ENCODE measurements at regions not wholly inside any gene's neighbourhood (a gene's known extent, or its start where the extent isn't known, plus 50 kb on each side); places are given as distances from the start of the nearest gene placed in this dataset.

DNA sequence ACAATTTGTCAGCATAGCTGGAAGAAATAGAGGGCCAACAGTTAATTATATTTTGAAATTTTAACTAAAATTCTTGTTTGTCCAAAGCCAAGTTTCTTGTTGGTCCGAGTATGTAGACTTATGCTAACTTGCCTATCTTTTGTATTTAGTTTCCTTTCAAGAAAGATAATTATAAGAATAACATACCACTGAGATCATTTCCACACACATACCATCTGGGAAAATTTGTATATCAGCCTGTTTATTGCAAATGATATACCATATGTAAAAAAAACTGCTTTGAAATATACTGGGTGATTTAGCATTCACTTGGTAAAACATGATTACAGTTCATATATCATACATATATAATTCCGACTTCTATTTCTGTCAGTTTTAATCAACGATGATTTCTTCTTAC, 84.7 kb upstream of the ANKRD50 start:
- no peak for DNase-seq (ENCODE audit: low spot score)
- H3K4me3 ChIP-seq: no peak overlapping the region
- TF ChIP-seq, protein P1, sequence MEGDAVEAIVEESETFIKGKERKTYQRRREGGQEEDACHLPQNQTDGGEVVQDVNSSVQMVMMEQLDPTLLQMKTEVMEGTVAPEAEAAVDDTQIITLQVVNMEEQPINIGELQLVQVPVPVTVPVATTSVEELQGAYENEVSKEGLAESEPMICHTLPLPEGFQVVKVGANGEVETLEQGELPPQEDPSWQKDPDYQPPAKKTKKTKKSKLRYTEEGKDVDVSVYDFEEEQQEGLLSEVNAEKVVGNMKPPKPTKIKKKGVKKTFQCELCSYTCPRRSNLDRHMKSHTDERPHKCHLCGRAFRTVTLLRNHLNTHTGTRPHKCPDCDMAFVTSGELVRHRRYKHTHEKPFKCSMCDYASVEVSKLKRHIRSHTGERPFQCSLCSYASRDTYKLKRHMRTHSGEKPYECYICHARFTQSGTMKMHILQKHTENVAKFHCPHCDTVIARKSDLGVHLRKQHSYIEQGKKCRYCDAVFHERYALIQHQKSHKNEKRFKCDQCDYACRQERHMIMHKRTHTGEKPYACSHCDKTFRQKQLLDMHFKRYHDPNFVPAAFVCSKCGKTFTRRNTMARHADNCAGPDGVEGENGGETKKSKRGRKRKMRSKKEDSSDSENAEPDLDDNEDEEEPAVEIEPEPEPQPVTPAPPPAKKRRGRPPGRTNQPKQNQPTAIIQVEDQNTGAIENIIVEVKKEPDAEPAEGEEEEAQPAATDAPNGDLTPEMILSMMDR (IDR thresholded peaks at IDR 0.05): no peak
- no peak overlapping the region for H3K27ac ChIP-seq

DNA sequence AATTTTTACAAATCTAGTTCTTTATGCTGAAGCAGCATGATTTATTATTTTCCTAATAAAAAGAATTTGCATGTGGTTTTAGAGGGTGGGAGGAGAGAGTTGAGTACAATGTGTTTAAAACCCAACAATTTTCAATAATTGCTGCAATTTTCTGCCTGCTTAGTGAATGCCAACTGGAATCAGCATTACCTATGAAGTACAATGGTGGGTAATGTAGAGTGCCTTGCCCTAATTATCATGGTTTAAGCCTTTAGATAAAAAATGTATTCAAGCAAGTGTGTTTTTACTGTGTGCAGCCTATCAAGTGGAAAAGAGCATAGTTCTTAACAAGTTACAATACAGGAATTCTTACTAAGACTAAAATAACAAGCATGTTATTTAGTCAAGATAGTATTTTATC, 77.9 kb upstream of the ANKRD50 start:
- DNase-seq (ENCODE audit: low spot score): no peak
- no peak overlapping the region for H3K27ac ChIP-seq
- TF ChIP-seq, protein P1 (IDR thresholded peaks at IDR 0.05): no peak
- H3K4me3 ChIP-seq: no peak overlapping the region

DNA sequence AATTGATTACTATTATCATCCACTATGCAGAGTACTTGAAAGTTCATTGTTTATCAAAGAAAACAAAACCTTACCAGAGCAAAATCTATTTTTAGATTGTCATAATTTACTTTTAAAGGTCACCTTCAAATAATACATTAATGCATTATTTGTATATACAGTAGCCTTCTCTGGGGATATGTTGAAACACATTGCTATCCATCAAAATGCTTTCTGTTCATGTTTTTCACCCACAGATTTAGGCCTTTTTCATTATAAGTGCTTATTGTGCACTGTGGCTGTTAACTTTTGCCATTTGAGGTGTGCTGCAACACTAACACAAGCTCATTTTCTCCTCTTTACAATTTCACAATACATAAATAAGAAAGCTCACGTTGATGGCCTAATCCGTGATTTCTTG, 74.1 kb upstream of the ANKRD50 start:
- DNase-seq (ENCODE audit: low spot score): no peak
- Histone ChIP-seq H3K27ac (no peak overlapping the region), H3K4me3 (no peak overlapping the region)
- TF ChIP-seq, protein P1 (IDR thresholded peaks at IDR 0.05): no peak

DNA sequence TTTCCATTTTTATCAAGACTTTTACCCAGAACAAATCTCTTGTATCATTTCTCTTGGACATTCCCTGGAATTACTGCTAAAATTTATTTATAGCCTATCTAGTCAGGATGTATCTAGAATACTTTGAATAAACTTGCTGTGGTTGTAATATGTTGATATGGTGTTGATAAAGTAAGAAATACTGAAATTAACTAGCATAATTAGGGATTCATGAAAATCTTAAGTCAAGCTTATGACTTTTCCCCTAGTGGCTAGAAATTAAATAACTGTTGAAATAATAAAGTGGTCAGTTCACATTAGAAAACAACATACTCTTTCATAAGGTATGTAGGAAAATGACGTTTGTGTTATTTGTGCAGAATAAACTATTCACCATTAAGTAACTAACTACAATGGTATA, 73.1 kb upstream of the ANKRD50 start:
- Histone ChIP-seq H3K27ac (no peak overlapping the region), H3K4me3 (no peak overlapping the region)
- no peak for DNase-seq (ENCODE audit: low spot score)
- TF ChIP-seq, protein P1 (IDR thresholded peaks at IDR 0.05): no peak

DNA sequence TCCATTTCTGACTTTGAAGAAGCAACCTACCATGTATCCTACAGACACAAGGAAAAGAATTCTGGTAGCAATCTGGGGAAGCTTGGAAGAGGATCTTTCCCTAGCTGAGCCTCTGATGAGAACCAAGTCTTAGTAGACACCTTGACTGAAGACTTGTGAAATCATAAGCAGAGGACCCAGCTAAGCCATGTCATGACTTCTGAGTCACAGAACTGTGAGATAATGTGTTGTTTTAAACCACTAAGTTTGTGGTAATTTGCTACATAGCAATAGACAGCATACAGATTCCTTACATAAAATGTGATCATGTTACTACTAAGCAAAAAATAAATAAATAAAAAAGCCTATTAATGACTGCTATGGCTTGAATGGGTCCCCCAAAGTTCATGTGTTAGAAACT, 71.3 kb upstream of the ANKRD50 start:
- TF ChIP-seq, protein P1 (IDR thresholded peaks at IDR 0.05): no peak
- DNase-seq (ENCODE audit: low spot score): no peak
- H3K4me3 ChIP-seq: no peak overlapping the region
- H3K27ac ChIP-seq: no peak overlapping the region

DNA sequence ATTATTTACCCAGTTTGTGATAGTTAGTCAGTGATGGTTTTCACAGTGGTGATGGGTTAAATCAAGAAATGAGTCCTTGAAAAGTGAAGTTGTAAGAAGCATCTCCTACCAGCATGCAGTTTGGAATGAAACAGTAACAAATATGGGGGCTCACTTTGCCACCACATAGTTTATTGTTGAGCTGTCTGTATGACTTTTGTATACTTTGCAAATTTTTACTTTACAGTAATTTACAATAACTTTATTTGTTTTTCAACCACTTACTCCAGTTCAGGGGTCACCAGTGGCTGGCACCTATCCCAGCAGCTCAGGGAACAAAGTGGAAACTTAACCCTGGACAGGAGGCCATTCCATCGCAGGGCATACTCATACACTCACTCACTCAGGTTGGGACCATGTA, 64.5 kb upstream of the ANKRD50 start:
- Histone ChIP-seq H3K4me3 (no peak overlapping the region), H3K27ac (no peak overlapping the region)
- no peak for DNase-seq (ENCODE audit: low spot score)
- TF ChIP-seq, protein P1 (IDR thresholded peaks at IDR 0.05): no peak

DNA sequence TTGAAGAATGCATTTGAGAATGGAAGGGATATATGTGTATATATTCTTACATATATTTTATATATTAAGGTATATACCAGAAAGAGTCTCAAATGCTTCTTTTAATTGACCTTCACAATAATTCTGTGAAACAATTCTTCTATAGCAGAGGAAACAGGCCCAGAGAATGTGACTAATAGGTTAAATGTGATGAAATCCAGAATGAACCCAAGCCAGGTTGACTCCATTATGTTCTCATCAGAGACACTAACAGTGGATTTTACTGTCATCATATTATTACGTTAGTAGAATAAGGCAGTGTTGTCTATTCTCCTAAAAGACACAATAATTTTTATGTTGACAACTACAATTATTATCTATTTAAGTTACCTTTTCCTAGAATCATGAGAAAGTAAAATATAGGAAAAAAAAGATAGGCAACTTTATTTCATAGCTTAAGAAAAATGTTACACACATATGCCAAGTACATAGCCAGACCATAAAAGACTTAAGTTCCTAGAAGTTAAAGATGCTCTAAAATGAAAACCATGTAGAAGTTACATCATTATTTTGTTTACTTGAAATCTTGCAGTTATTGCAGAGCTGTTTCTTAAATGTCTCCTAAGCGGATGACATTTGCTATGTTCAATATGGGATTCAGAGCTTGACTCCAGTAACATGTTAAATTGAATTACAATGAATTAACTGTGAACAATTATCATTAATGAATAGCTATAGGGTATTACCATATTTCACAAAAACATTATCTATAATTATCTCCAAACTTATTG, 56.2 kb upstream of the ANKRD50 start:
- no peak for DNase-seq (ENCODE audit: low spot score)
- no peak overlapping the region for H3K27ac ChIP-seq
- no peak overlapping the region for H3K4me3 ChIP-seq
- TF ChIP-seq, protein P1 (IDR thresholded peaks at IDR 0.05): no peak
